ENCODE measurements at regions not wholly inside any gene's neighbourhood (a gene's known extent, or its start where the extent isn't known, plus 50 kb on each side); places are given as distances from the start of the nearest gene placed in this dataset.
"Not testable (repeated sequence)": the region's sequence is repeated elsewhere in the genome, so short reads cannot be mapped to it uniquely, and the experiment has no call there.

GRCh38 chr9:38871282-38871940, 151.5 kb upstream of the FAM240B start:
- TF ChIP-seq CTCF (IDR thresholded peaks at IDR 0.05; ENCODE audit: insufficient read depth, low read depth, low read length); EZH2 (IDR thresholded peaks at IDR 0.05; ENCODE audit: insufficient read depth, low read length): not testable (repeated sequence)
